H9 (cell line): ENCODE measurements at regions not wholly inside any gene's neighbourhood (a gene's known extent, or its start where the extent isn't known, plus 50 kb on each side); places are given as distances from the start of the nearest gene placed in this dataset.

Source experiments
- DNase-seq: peaks from one replicate; pipeline ENCODE4 v3.0.0-alpha.2; 2017
- H2AFZ ChIP-seq: one replicate; pipeline ENCODE4 v1.6.1; 2013; ENCODE audit warnings: mild to moderate bottlenecking, low read length, control low read depth, moderate library complexity
- H2AK5ac ChIP-seq: 2 replicates; pipeline ENCODE4 v1.6.1; 2013; ENCODE audit warnings: low read length, control low read depth, mixed read lengths; ENCODE audit not compliant: insufficient read length
- H2BK120ac ChIP-seq: one replicate; pipeline ENCODE4 v1.6.1; 2013; ENCODE audit warnings: low read depth, mild to moderate bottlenecking, low read length, control low read depth, inconsistent platforms; ENCODE audit not compliant: poor library complexity, severe bottlenecking
- H2BK12ac ChIP-seq: 2 replicates; pipeline ENCODE4 v1.6.1; 2013; ENCODE audit warnings: low read length, control low read depth, mixed read lengths, low read depth; ENCODE audit not compliant: insufficient read length
- H2BK15ac ChIP-seq: 2 replicates; pipeline ENCODE4 v1.6.1; 2013; ENCODE audit warnings: low read depth, low read length, control low read depth
- H2BK20ac ChIP-seq: one replicate; pipeline ENCODE4 v1.6.1; 2013; ENCODE audit warnings: low read depth, mild to moderate bottlenecking, low read length, control low read depth, inconsistent platforms; ENCODE audit not compliant: poor library complexity, severe bottlenecking
- H2BK5ac ChIP-seq: 2 replicates; pipeline ENCODE4 v1.6.1; 2013; ENCODE audit warnings: low read length, control low read depth, mixed read lengths; ENCODE audit not compliant: insufficient read length
- H3K14ac ChIP-seq: 2 replicates; pipeline ENCODE4 v1.6.1; 2013; ENCODE audit warnings: low read length, control low read depth; ENCODE audit not compliant: insufficient read depth
- H3K18ac ChIP-seq: 2 replicates; pipeline ENCODE4 v1.6.1; 2013; ENCODE audit warnings: low read depth, mild to moderate bottlenecking, mixed read lengths, low read length, control low read depth; ENCODE audit not compliant: insufficient read length
- H3K23ac ChIP-seq: 2 replicates; pipeline ENCODE4 v1.6.1; 2013; ENCODE audit warnings: low read length, control low read depth, mixed read lengths, low read depth; ENCODE audit not compliant: insufficient read length
- H3K23me2 ChIP-seq: 2 replicates; pipeline ENCODE4 v1.6.1; 2013; ENCODE audit warnings: low read depth, mild to moderate bottlenecking, mixed read lengths, low read length, control low read depth; ENCODE audit not compliant: insufficient read length, poor library complexity, severe bottlenecking
- H3K27ac ChIP-seq: 2 replicates; pipeline ENCODE4 v1.5.1; 2013; ENCODE audit warnings: low read length, control low read depth, mixed read lengths, low read depth; ENCODE audit not compliant: insufficient read length
- H3K27me3 ChIP-seq: 2 replicates; pipeline ENCODE4 v1.6.1; 2013; ENCODE audit warnings: low read length, control low read depth, inconsistent platforms; ENCODE audit not compliant: insufficient read depth
- H3K4ac ChIP-seq: 2 replicates; pipeline ENCODE4 v1.6.1; 2013; ENCODE audit warnings: low read depth, mild to moderate bottlenecking, control low read depth, inconsistent platforms, low read length, moderate library complexity
- H3K4me1 ChIP-seq: 2 replicates; pipeline ENCODE4 v1.6.1; 2013; ENCODE audit warnings: low read length, control low read depth, inconsistent platforms; ENCODE audit not compliant: insufficient read depth
- H3K4me2 ChIP-seq: 2 replicates; pipeline ENCODE4 v1.6.1; 2013; ENCODE audit warnings: low read length, control low read depth, mixed read lengths; ENCODE audit not compliant: insufficient read length, insufficient read depth
- H3K56ac ChIP-seq: 2 replicates; pipeline ENCODE4 v1.6.1; 2013; ENCODE audit warnings: low read depth, mild to moderate bottlenecking, mixed read lengths, low read length, control low read depth; ENCODE audit not compliant: insufficient read length
- H3K79me1 ChIP-seq: 2 replicates; pipeline ENCODE4 v1.6.1; 2013; ENCODE audit warnings: low read depth, mild to moderate bottlenecking, moderate library complexity, low read length, control low read depth, inconsistent platforms; ENCODE audit not compliant: insufficient read depth, poor library complexity, severe bottlenecking
- H3K79me2 ChIP-seq: 2 replicates; pipeline ENCODE4 v1.6.1; 2013; ENCODE audit warnings: low read length, control low read depth, inconsistent platforms; ENCODE audit not compliant: insufficient read depth
- H3K9ac ChIP-seq: 2 replicates; pipeline ENCODE4 v1.6.1; 2013; ENCODE audit warnings: low read length, control low read depth, mixed read lengths; ENCODE audit not compliant: insufficient read length; ENCODE audit errors: extremely low read depth
- H3K9me3 ChIP-seq: one replicate; pipeline ENCODE4 v1.6.1; 2013; ENCODE audit warnings: low read depth, low read length, inconsistent platforms; ENCODE audit not compliant: control insufficient read depth
- H3T11ph ChIP-seq: one replicate; pipeline ENCODE4 v1.6.1; 2013; ENCODE audit warnings: mild to moderate bottlenecking, low read length, control low read depth, inconsistent platforms
- H4K20me1 ChIP-seq: one replicate; pipeline ENCODE4 v1.6.1; 2013; ENCODE audit not compliant: control insufficient read depth, insufficient read length, insufficient read depth
- H4K5ac ChIP-seq: 2 replicates; pipeline ENCODE4 v1.6.1; 2013; ENCODE audit warnings: low read depth, mild to moderate bottlenecking, mixed read lengths, low read length, control low read depth; ENCODE audit not compliant: insufficient read length
- H4K8ac ChIP-seq: replicated peaks from 2 replicates; pipeline ENCODE4 v1.6.1; 2013; ENCODE audit warnings: low read length, control low read depth, mixed read lengths, low read depth; ENCODE audit not compliant: insufficient read length
- H4K91ac ChIP-seq: 2 replicates; pipeline ENCODE4 v1.6.1; 2013; ENCODE audit warnings: low read depth, mild to moderate bottlenecking, moderate library complexity, mixed read lengths, low read length, control low read depth; ENCODE audit not compliant: insufficient read length
- H3K27ac Mint-ChIP-seq, 3 experiments: 2 replicates in 2 of 3; 3 replicates in 1 of 3; pipeline ENCODE4 v1.8.0; 2020 to 2021; ENCODE audit warnings: mixed read lengths in 3 of 3, mild to moderate bottlenecking in 1 of 3, moderate library complexity in 1 of 3
- H3K27me3 Mint-ChIP-seq: 2 replicates; pipeline ENCODE4 v1.8.0; 2021; ENCODE audit warnings: low read depth, mild to moderate bottlenecking, moderate library complexity, mixed read lengths
- H3K36me3 Mint-ChIP-seq, 3 experiments: 2 replicates in 2 of 3; 3 replicates in 1 of 3; pipeline ENCODE4 v1.8.0; 2020 to 2021; ENCODE audit warnings: low read depth in 3 of 3, mixed read lengths in 3 of 3; ENCODE audit not compliant: insufficient read depth in 1 of 3
- H3K4me1 Mint-ChIP-seq, 2 experiments: 2 replicates each; pipeline ENCODE4 v1.8.0; 2020; ENCODE audit warnings: mixed read lengths in 2 of 2
- H3K4me3 Mint-ChIP-seq, 2 experiments: 2 replicates in 1 of 2; 3 replicates in 1 of 2; pipeline ENCODE4 v1.8.0; 2020 to 2021; ENCODE audit warnings: mild to moderate bottlenecking in 2 of 2, mixed read lengths in 2 of 2, moderate library complexity in 1 of 2
- H3K9me3 Mint-ChIP-seq, 2 experiments: 2 replicates in 1 of 2; 3 replicates in 1 of 2; pipeline ENCODE4 v1.8.0; 2020; ENCODE audit warnings: mild to moderate bottlenecking in 2 of 2, mixed read lengths in 2 of 2, moderate library complexity in 1 of 2
- WGBS: extraction: QIAGEN DNeasy Blood & Tissue Kit; methylation state at CpG from one replicate; pipeline ENCODE4 v1.1.7; 2013; ENCODE audit warnings: missing lambda C conversion rate, low lambda C conversion rate, mixed read lengths; ENCODE audit not compliant: insufficient read length; ENCODE audit errors: extremely low coverage; 5-methylcytosine and 5-hydroxymethylcytosine counted together
- TF ChIP-seq, protein P1 (sequence below): fragments of 200-600 bp; sonication (generic); conservative IDR thresholded peaks from 3 replicates; pipeline ENCODE4 v1.8.0; 2021; ENCODE audit warnings: antibody characterized with exemption, mild to moderate bottlenecking

DNA sequence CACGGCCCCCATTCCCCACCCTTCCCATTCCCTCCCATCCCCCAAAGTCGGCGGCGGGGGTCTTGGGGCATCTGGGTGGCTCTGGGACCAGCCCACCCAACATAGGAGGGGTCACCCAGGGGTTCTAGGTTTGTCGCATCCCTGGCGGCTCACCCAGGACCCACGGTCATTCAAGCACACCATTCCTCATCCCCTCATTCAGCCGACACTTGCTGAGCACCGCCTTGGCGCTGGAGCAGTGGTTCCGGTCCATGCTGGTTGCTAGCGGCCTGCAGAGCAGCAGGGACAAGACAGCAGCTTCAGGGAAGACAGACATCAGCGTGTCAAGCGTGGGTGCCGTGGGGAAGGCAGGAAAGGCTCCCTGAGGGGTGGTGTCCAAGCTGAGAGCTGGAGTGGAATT, 50.5 kb upstream of the OTOS start:
- H2BK120ac ChIP-seq, result no peak overlapping the region
- no peak overlapping the region for H3T11ph ChIP-seq
- peaks cover 10 to 11% of the 10 kb centered on the region in 2 experiments for H3K4me1 Mint-ChIP-seq
- no peaks in the 10 kb centered on the region for H3K79me2 ChIP-seq
- DNase-seq, result no peak
- H3K27ac ChIP-seq, result no peak overlapping the region
- no peak overlapping the region for H3K56ac ChIP-seq
- H4K20me1 ChIP-seq, result no peaks in the 10 kb centered on the region
- no CpG with 5 or more reads among the region's 15 CpGs for WGBS
- H3K4me3 Mint-ChIP-seq, result no peak overlapping the region
- no peak overlapping the region for H2AK5ac ChIP-seq
- H4K91ac ChIP-seq, result no peak overlapping the region
- peaks cover under 1 to 17% (median 2%) of the 10 kb centered on the region in 3 experiments; a peak in 4 of 7 replicates for H3K36me3 Mint-ChIP-seq
- H3K14ac ChIP-seq, result no peak overlapping the region
- H3K4me1 ChIP-seq, result no peaks in the 10 kb centered on the region; the same call in 1 of the 2 replicates
- H2BK12ac ChIP-seq, result no peak overlapping the region
- H4K5ac ChIP-seq, result no peak overlapping the region
- H3K23ac ChIP-seq, result no peak overlapping the region
- no peak overlapping the region for H2BK5ac ChIP-seq
- no peak overlapping the region for H4K8ac ChIP-seq
- no peak overlapping the region for H3K18ac ChIP-seq
- H3K4me2 ChIP-seq, result no peak overlapping the region
- H3K27ac Mint-ChIP-seq, result no peak overlapping the region
- H3K79me1 ChIP-seq, result no peaks in the 10 kb centered on the region
- no peak overlapping the region for H2BK15ac ChIP-seq
- H3K9me3 Mint-ChIP-seq, result peaks cover 24 to 35% of the 10 kb centered on the region in 2 experiments
- TF ChIP-seq, protein P1, sequence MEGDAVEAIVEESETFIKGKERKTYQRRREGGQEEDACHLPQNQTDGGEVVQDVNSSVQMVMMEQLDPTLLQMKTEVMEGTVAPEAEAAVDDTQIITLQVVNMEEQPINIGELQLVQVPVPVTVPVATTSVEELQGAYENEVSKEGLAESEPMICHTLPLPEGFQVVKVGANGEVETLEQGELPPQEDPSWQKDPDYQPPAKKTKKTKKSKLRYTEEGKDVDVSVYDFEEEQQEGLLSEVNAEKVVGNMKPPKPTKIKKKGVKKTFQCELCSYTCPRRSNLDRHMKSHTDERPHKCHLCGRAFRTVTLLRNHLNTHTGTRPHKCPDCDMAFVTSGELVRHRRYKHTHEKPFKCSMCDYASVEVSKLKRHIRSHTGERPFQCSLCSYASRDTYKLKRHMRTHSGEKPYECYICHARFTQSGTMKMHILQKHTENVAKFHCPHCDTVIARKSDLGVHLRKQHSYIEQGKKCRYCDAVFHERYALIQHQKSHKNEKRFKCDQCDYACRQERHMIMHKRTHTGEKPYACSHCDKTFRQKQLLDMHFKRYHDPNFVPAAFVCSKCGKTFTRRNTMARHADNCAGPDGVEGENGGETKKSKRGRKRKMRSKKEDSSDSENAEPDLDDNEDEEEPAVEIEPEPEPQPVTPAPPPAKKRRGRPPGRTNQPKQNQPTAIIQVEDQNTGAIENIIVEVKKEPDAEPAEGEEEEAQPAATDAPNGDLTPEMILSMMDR, result no peak
- no peak overlapping the region for H3K9ac ChIP-seq
- H3K4ac ChIP-seq, result no peak overlapping the region
- H2BK20ac ChIP-seq, result no peak overlapping the region
- H2AFZ ChIP-seq, result no peak overlapping the region
- H3K27me3 Mint-ChIP-seq, result peaks cover 18% of the 10 kb centered on the region
- no peaks in the 10 kb centered on the region for H3K23me2 ChIP-seq
- peaks cover 13% of the 10 kb centered on the region for H3K9me3 ChIP-seq
- H3K27me3 ChIP-seq, result no peaks in the 10 kb centered on the region
